Transverse colon (tissue), 4 donors: ENCODE measurements at regions not wholly inside any gene's neighbourhood (a gene's known extent, or its start where the extent isn't known, plus 50 kb on each side); places are given as distances from the start of the nearest gene placed in this dataset.

Experiments
- CTCF ChIP-seq, 5 experiments: fragments of 200-600 bp in 3 of 5; fragments of 450-650 bp in 2 of 5; sonication (generic) in 3 of 5; IDR thresholded peaks; 1 replicate in 2 of 5; 2 replicates in 3 of 5; pipeline ENCODE4 v1.5.1; 2016 to 2017; ENCODE audit warnings: antibody characterized with exemption in 5 of 5, inconsistent platforms in 3 of 5, mild to moderate bottlenecking in 2 of 5, moderate library complexity in 1 of 5
- POLR2A ChIP-seq: fragments of 450-650 bp; IDR thresholded peaks from one replicate; pipeline ENCODE4 v1.6.1; 2016; ENCODE audit warnings: antibody characterized with exemption, mild to moderate bottlenecking, moderate library complexity
- POLR2AphosphoS5 ChIP-seq, 3 donors: sonication (generic); formaldehyde crosslinking; IDR thresholded peaks; one replicate each; pipeline ENCODE4 v1.6.1; 2016; ENCODE audit warnings: antibody characterized with exemption in 3 of 3

DNA sequence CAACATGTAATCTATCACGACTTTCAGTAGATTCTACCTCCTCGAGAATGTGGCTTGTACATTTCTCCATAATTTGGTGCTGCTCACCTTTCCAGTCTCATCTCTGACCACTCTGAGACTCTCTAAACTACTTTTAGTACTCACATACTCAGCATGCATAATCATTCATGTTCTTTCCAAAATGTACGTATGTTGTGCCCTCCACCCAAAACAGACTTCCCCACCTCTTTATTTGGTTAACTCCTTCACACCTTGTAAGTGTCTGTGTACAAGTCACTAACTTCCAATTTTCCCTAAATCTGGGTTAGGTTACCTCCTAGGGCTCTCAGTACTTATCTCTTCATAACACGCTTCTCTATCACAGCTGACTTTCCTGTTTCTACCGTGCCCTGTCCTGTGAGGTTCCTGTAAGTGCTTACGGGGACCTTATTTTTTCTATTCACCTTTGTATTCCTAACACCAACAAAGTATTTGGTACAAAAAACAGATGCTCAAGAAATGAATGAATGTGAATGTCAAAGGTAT lies 186.2 kb upstream of the MKLN1 start:
- no peak for TF ChIP-seq POLR2A
- TF ChIP-seq CTCF (IDR thresholded peaks at IDR 0.05), result no peak
- no peak for TF ChIP-seq POLR2AphosphoS5 (IDR thresholded peaks at IDR 0.05)
